Activated CD4-positive, CD25-positive, alpha-beta regulatory T cell treated with anti-CD3 and anti-CD28 coated beads, Interleukin-2, amount 50 U/mL, for 24 hours (primary cell): ENCODE measurements at regions not wholly inside any gene's neighbourhood (a gene's known extent, or its start where the extent isn't known, plus 50 kb on each side); places are given as distances from the start of the nearest gene placed in this dataset.
"Not testable (repeated sequence)": the region's sequence is repeated elsewhere in the genome, so short reads cannot be mapped to it uniquely, and the experiment has no call there.

Source experiments
- ATAC-seq, 2 donors: fragments of 150-1000 bp; cut with Tn5 transposase; one replicate each; pipeline ENCODE4 v1.10.0; 2021; ENCODE audit warnings: mild to moderate bottlenecking in 1 of 2, moderate library complexity in 1 of 2

DNA sequence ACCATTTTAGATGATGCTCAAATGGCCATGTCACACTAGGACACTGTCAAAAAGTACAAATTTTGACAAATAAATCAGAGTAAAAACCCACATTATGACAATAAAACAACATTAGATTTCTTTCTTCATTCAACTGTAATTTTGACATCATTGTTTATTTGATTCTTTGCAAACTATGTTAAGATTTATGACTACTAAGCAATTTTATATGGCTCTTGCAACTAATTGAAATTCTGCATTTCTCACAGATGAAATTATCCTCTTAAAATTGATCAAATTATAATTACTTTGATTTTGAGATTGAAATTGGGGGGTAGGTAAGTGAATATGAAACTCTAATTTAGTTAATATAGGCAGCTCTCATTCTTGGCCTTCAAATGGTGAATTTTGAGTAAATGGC is 59.8 kb downstream of the ATOH1 start:
- no peak for ATAC-seq

DNA sequence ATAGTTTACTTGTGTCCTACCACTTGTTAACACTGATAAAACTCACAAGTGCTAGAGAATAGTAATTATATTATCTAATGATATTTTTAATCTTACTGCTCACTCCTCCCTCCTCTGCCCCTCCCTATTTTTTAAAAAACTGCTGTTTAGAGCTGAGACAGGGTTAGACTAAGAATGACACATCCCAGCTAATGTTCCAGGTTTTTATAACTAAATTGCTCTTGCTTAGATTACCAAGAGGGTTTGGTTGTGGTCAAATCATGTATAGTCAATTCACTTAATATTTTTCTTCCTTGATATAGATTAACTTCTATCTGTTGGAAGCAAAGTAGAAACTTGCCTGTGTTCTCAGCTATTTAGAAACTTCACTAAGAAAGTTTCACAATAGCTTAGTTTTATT is 60.2 kb downstream of the ATOH1 start:
- ATAC-seq: no peak

DNA sequence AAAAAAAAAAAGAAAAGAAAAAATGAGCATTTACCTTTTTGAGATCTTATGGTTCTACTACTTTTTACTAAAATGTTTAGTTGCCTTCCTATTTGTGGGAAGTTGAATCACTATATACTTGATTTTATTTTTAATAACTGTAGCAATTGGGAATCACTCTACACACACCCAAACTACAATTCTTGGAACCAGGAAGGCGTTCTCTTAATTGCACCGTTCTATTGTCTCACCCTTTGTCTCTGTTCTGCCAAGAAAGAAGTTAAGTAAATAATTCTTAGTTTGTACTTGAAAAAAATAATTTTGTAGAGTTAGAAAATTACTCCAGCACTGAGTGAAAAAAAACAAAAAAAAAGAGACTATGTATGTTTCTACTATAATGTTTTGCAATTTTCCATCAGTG is 62.7 kb downstream of the ATOH1 start:
- no peak for ATAC-seq

DNA sequence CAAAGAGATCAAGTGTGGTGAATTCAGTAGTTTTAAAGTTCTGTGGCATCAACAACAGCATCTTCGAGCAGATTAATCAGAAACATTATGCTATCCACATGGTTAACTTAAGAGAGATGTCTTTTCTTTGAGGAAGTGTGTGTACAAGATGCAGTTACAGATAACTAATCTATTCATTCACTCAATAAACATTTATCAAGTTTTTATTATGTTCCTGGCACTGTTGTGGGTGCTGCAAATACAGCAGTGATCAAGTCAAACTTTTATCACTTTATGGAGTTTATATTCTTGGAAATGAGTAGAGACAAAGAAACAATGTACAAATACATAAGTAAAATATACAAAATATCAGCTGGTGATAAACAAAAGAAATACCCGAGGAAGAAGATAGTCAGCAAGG is 66.4 kb downstream of the ATOH1 start:
- ATAC-seq: no peak

DNA sequence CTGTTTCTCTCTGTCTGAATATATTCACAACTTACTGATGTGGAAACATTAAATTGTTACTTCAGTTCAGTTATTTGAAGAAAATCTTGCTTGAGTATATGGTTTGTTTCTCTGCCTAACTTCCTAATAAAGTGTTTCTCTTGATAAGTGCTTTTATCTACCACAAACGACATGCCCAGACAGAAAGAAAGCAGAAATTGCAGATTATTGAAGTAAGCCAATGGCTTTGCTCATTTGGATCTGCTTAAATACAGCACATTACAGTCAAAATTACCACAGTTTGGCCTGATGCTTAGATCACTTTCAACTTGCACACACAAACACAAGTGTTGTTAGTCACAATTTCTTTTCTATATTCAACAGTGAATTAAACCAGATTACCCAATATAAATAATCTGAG is 68.0 kb downstream of the ATOH1 start:
- no peak for ATAC-seq

DNA sequence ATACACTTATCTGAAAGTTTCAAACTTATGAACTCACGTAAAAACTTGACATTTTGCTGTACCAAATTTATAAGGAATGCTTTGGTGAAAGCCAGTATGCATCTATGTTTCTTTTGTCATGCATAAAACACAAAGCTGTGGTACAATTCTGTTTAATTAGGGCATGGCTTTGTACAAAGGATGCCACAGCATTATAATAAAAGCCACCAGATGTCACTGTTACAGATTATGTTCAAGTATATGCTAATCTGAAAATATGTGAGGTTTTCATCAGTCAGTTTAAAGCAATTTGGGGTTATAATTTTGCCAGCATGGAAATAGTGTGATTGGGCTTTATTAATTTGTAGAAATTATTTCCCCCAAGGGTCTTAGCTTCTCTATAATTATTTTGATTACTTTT is 69.0 kb downstream of the ATOH1 start:
- no peak for ATAC-seq

DNA sequence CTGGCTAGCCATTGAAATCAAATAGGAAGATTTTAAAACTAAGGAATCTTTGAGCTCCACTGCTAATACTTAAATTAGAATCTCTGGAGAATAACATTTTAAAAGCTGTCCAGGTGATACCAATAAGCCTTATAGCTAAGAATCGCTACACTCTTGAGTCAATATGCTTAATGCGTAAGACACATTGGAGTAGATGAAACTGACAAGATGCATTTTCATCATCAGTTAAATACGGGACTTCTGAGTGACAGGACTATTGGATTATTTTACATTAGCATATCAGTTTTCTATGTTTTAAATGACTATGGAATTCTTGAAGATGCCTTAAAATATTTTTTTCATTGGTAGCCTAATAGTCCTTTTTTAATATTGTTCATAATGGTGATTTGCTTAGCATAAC is 80.2 kb downstream of the ATOH1 start:
- ATAC-seq: no peak

DNA sequence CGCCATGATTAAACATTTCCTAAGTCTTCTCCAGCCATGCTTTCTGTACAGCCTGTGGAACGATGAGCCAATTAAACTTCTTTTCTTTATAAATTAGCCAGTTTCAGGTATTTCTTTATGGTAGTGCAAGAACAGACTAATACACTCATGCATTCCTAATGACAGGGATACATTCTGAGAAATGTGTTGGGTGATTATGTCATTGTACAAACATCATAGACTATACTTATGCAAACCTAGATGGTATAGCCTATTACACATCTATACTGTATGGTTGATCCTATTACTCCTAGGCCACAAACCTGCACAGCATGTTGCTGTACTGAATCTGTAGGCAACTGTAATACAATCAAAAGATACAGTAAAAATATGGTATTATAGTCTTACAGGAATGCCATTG is 83.1 kb downstream of the ATOH1 start:
- no peak for ATAC-seq

DNA sequence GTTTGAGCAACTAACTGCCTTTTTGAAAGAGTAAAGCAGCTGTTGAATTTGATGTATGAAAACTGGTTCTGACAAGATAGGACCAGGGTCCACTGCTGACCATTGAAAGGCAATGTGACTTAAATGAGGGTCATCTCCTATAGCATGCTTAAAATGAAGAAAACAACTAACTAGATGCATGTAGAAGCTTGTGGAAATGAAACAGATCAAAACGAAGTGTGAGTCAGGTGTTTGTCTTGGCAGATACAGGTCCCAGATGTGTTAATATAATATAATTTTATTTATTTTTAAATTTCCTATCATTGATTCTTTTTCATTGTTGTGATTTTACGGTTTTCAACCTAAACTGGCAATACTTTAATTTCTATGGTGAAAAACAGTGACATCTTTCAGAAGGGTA is 83.6 kb downstream of the ATOH1 start:
- no peak for ATAC-seq

DNA sequence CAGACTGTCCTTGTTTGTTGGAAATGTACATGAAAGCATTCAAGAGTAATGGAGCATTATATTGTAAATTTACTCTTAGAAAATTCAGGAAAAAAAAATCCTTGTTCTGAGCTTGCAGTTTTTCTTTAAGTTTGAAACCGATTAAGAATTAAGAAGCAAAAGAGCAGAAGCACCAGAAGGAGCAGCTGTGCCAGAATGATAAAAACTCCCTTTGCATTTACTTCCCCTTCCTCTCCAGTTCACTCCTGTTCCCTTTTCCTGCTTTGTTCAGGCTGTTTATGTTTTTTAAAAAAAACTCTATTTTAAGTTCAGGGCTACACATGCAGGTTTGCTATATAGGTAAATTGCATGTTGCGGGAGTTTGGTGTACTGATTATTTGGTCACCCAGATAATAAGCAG is 90.3 kb downstream of the ATOH1 start:
- no peak for ATAC-seq

DNA sequence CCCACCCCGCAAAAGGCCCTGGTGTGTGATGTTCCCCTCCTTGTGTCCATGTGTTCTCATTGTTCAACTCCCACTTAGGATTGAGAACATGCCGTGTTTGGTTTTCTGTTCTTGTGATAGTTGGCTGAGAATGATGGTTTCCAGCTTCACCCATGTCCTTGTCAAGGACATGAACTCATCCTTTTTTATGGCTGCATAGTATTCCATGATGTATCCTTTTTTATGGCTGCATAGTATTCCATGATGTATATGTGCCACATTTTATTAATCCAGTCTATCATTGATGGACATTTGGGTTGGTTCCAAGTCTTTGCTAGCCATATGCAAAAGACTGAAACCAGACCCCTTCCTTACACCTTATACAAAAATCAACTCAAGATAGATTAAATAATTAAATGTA is 95.0 kb downstream of the ATOH1 start:
- not testable (repeated sequence) for ATAC-seq

DNA sequence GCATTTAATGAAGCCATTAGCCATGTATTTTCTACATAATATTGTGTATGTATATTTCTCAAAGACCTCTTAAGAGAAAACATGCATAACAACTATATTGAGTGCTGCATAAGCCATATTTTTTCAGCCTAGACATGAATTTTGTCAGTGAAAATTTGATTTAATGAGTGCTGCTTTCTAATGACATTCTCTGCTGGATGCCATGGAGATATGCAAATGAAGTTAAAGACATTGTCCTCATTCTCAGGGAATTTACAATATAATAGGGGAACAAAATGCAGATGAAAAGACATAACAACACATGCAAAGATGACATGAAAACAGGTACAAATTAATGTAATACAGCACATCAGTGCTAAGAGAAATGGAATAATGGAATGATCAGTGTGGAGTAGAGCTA is 118.7 kb downstream of the ATOH1 start:
- no peak for ATAC-seq

DNA sequence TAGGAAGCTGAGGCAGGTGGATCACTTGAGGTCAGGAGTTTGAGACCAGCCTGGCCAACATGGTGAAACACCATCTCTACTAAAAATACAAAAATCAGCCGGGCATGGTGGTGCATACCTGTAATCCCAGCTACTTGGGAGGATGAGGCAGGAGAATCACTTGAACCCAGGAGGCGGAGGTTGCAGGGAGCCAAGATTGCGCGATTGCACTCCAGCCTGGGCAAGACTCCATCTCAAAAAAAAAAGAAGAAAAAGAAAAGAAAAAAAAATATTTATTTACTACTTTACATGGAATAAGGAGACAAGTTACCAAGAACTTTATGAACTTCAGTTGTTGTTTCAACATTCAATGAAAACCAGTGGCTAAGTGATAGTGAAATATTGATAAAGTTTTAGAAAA is 121.7 kb downstream of the ATOH1 start:
- not testable (repeated sequence) for ATAC-seq

DNA sequence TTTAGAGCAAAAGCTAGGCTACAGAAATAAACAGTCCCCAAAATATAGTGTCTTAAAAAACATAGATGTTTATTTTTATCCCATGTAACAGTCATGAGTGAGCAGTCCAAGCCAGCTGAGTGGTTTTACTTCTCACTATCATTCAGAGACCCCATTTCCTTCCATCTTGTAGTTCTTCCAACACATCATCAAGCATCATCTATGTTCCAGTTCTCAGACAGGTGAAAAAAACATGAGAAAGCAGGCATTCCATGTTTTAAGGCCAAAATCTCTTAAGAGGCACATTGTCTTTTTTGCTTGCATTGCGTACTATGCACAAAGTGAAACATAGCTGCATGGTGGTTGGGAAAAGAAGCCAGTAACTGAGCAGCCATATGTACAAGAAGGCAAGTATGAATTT is 128.6 kb downstream of the ATOH1 start:
- no peak for ATAC-seq

DNA sequence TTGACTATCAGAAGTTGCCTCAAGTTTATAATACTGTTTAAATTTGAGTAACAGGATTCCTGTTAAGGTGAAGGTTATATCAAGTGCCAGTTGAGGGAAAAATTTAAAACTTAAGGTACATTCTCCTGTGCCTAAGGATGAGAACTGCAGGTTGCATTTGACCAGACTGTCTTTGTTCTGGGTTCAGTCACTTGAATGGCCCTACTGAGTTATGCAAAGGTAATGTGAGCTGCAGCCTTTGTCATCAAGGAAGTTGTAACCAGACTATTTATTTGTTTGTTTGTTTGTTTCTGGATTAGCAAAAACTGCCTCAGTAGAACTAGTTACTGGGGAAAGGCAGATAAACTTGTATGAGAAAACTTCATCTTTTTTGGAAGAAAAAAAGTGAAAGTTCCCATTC is 131.9 kb downstream of the ATOH1 start:
- no peak for ATAC-seq

DNA sequence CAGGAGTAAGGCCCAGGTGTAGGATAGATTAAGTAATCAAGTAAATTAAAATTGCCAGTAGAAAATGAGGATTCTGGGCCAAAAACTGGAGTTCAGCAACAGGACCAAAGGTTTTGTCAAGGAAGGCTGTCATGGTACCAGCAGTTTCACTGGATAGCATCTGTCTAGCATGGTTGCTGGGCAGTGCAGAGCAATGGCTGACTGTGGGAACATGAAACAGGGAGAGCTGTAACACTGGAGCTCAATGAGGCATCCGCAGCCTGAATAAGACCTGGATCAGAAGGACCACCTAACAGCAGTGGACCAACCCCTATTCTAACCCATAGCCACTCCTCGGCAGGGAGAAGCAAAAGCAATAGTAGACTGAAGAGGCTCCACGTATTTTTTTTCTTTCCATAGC is 132.4 kb downstream of the ATOH1 start:
- no peak for ATAC-seq

DNA sequence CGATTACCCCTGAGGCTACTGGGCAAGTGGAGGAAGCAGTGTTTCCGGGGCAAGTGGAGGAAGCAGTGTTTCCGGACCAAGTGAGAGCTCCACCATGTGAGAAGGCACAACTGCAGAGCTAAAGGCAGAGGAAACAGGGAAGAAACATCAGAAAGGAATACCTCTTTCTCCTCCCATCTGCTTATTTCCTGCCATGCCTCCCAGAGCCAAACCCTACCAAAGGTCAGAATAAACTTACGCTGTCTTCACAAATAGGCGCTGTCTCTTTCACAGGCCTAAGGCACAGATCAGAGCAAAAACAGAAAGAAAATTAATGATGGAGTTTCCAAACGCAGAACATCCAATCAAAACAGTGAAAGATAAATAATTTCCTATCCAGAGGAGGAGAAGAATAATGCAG is 153.0 kb downstream of the ATOH1 start:
- no peak for ATAC-seq

DNA sequence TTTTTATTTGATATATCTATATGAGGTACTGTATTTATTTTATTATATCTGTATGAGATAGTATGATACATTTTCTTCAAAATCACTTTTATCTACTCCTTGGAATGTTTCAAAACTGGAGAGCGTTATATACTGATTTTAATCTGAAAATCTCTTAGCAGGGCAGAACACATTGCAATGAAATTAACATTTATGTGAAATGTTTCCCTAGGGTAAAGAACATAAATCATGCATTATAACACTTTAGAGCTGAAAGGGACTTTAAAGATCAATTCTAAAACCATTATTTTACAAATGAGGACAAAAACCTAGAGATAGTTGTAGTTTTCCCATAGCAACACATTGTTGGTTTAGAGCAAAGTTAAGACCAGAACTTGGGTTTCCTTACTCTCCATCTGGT is 153.7 kb downstream of the ATOH1 start:
- no peak for ATAC-seq

DNA sequence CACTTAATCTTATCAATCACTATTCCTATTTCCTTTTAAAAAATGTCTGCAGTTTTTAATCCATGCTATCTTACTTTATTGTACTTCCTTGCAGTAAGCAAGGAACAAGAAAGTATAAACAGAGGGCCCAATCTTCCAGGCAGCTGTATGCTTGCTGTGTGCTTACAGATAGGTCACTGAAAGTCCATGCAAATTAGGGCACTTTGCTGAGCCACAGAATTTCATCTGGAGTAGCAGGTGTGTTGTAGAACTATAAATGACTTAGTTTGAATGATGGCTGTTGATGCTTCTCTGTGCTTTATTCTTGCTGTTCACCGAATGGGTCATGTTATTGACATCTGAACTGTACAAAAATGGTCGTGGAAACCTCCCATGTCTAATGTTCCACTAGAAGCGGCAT is 154.6 kb downstream of the ATOH1 start:
- ATAC-seq: no peak

DNA sequence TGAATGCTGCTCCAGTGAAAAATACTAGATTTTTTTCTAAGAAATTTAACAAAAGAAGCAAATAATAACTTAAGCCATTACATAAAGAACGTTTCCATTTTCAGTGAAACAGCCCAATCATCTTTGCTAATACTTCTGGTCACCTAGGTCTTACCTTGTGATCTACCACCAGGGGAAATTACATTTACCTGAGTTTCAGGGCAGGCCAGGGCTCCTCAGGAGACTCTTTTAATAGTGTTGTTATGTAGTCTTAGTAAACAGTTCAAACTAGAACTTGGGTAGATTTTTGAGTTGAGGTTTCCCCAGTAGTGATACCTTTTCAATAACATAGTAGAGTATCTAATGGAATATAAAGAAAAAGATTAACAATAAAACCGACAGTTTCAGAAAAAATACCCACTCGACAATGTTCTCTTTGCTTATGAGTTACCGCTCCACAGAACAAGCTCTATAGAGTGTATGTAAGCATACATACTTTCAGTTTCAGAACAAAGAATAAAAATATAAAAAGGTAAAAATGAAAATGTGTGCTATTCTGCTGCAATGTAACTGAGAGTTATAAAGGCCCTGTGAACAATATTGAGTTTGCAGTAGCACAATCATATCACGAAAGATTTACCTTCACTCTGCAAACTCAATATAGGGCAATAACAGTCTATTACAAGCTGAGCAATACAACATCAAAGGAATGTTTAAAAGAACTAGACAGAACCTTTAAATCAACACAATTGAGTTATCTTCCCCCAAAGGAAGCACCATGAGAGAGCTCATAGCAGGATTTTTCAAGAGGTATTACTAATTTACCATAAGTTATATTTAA is 165.8 kb downstream of the ATOH1 start:
- ATAC-seq: no peak

DNA sequence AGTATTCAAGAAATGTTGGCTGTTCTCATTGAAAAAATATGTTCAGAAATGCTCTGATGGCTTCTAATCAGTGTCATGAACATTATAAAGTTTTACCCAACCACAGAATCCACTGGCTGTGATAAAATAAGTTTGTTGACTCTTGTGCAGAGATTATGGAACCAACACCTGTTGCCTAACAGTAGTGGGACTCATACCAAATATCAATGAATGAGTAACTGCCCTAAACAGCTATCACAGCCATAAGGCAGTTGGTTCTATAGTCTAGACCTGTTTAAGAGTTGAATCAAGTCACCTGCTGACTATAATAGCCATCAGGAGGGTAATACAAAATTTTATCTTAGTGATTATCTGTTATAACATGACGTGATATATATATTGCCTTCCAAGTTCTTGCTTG is 168.3 kb downstream of the ATOH1 start:
- no peak for ATAC-seq

DNA sequence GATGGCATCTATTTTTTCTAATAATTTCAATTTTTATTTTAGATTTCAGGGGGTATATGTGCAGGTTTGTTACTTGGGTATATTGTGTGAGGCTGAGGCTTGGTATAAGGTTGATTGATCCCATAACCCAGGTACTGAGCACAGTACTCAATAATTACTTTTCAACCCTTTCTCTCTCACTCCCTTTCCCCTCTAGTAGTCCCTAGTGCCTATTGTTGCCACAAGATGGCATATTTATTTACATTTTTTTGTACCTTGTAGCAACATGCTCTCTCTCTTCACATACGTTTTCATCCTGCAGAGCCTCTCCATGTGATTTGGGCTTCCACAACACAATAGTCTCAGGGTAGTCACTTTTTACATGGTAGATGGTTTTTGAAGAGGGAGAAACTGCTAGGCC is 172.0 kb downstream of the ATOH1 start:
- no peak for ATAC-seq

DNA sequence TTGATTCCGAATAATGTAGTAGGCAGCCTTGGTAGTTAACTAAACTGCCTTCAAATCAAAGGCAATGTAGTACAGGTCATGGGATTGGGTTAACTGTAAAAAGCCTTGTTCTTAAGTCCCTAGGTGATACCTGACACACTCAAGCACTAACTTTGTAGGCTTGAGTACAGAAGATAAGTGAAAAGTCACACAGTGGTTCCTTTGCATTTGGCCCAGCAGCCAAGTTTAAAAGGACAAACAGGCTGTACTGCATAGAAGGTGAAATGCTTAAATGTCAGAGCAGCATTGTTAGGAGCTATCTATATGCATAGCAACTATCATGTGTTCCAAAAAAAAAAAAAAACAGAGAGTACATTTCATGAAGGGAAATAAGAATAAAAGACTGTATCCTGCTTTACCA is 178.4 kb downstream of the ATOH1 start:
- no peak for ATAC-seq

DNA sequence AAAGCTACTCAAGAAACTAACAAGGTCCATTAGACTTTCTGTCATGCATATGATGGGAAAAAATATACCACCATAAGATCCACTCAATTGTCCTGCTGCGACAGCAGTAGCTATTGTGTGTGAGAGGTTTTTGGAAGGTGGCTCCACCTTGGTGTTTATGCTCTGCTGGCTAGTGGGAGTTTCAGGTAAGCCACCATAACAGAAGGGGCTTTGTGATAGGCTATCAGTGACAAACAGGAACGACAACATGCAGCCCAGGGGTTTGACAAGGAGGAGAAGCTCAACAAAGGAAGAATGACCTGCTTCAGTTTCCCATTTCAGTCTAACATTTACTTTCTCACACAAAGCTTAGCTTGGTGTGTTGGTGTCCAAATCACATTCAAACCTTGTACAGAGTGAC is 182.6 kb downstream of the ATOH1 start:
- ATAC-seq: no peak

DNA sequence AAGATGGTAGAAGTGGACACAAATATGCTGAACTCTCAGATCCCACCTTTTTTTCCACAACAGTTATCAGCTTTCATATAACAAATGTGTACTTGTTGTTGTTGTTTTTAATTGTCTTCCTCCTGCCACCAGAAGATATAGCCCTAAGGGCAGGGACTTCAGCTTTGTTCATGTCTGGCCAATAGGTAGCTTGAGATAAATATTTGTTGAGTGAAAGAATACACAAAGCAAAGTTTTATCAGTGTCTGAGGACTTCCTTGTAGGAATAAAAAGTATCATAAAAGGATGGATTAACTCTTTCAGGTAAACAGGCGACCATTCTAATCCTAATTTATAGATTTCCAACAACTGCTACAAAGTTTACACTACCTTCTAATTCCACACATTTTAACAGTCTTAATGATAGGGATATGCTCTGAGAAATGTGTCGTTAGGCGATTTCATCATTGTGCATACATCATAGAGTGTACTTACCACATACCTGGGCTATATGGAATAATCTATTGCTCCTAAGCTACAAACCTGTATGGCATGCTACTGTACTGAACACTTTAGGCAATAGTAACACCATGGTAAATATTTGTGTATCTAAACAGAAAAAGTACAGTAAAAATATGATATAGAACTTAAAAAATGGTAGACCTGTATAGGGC is 186.1 kb downstream of the ATOH1 start:
- ATAC-seq: no peak
